ENCODE measurements at regions not wholly inside any gene's neighbourhood (a gene's known extent, or its start where the extent isn't known, plus 50 kb on each side); places are given as distances from the start of the nearest gene placed in this dataset.

DNA sequence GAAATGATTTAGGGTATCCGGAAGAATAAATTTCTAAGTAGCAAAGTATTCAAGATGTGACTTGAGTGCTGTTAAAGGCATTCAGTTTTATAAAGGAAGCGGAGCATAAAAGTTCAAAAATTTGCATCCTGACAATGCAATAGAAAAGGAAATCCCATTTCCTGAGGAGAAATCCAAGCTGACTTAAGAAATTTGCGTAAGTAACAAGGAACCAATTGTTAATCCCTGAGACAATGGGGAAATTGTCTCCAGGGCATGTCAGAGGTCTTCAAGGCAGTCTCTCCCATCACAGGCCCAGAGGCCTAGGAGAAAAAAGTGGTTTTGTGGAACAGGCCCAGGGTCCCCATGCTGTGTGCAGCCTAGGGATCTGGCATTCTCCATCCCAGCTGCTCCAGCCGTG is 416.0 kb downstream of the PRDM2 start:
- Mint-ChIP-seq H3K4me3 (no peak overlapping the region), H3K36me3 (ENCODE audit: low read depth) (peaks cover 9% of the 10 kb centered on the region), H3K4me1 (peaks cover 8% of the 10 kb centered on the region), H3K27ac (ENCODE audit: unreplicated experiment) (no peak overlapping the region), H3K27me3 (ENCODE audit: low read depth) (peaks cover 8% of the 10 kb centered on the region), H3K9me3 (peaks cover 12% of the 10 kb centered on the region)
- TF ChIP-seq, protein P1, sequence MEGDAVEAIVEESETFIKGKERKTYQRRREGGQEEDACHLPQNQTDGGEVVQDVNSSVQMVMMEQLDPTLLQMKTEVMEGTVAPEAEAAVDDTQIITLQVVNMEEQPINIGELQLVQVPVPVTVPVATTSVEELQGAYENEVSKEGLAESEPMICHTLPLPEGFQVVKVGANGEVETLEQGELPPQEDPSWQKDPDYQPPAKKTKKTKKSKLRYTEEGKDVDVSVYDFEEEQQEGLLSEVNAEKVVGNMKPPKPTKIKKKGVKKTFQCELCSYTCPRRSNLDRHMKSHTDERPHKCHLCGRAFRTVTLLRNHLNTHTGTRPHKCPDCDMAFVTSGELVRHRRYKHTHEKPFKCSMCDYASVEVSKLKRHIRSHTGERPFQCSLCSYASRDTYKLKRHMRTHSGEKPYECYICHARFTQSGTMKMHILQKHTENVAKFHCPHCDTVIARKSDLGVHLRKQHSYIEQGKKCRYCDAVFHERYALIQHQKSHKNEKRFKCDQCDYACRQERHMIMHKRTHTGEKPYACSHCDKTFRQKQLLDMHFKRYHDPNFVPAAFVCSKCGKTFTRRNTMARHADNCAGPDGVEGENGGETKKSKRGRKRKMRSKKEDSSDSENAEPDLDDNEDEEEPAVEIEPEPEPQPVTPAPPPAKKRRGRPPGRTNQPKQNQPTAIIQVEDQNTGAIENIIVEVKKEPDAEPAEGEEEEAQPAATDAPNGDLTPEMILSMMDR (conservative IDR thresholded peaks at IDR 0.05) = no peak
- no peak for DNase-seq (ENCODE audit: low read depth, low spot score)

- no peak for DNase-seq (ENCODE audit: low read depth, low spot score)
- Mint-ChIP-seq H3K27ac (ENCODE audit: unreplicated experiment) (no peak overlapping the region), H3K36me3 (ENCODE audit: low read depth) (peaks cover 9% of the 10 kb centered on the region), H3K4me1 (peaks cover 8% of the 10 kb centered on the region), H3K27me3 (ENCODE audit: low read depth) (peaks cover 20% of the 10 kb centered on the region), H3K4me3 (no peak overlapping the region), H3K9me3 (peaks cover 12% of the 10 kb centered on the region)
- TF ChIP-seq, protein P1 (conservative IDR thresholded peaks at IDR 0.05) = no peak
Observed at GRCh38 chr1:14117700-14118099, 417.7 kb downstream of the PRDM2 start.

- DNase-seq (ENCODE audit: low read depth, low spot score) = no peak
- H3K4me1 Mint-ChIP-seq = peaks cover 7% of the 10 kb centered on the region
- H3K36me3 Mint-ChIP-seq (ENCODE audit: low read depth) = peaks cover 9% of the 10 kb centered on the region
- peaks cover 26% of the 10 kb centered on the region for H3K27me3 Mint-ChIP-seq (ENCODE audit: low read depth)
- peaks cover 12% of the 10 kb centered on the region for H3K9me3 Mint-ChIP-seq
- TF ChIP-seq, protein P1 (conservative IDR thresholded peaks at IDR 0.05) = no peak
- no peak overlapping the region for H3K4me3 Mint-ChIP-seq
- no peak overlapping the region for H3K27ac Mint-ChIP-seq (ENCODE audit: unreplicated experiment)
Observed at GRCh38 chr1:14118691-14119485, 418.9 kb downstream of the PRDM2 start.

- Mint-ChIP-seq H3K27ac (ENCODE audit: unreplicated experiment) (no peak overlapping the region), H3K4me3 (no peak overlapping the region), H3K9me3 (peaks cover 7% of the 10 kb centered on the region), H3K27me3 (ENCODE audit: low read depth) (peaks cover 28% of the 10 kb centered on the region), H3K36me3 (ENCODE audit: low read depth) (peaks cover 3% of the 10 kb centered on the region), H3K4me1 (peaks cover 1% of the 10 kb centered on the region)
- TF ChIP-seq, protein P1 (conservative IDR thresholded peaks at IDR 0.05) = no peak
- no peak for DNase-seq (ENCODE audit: low read depth, low spot score)
Observed at GRCh38 chr1:14120895-14121294, 420.9 kb downstream of the PRDM2 start.

GRCh38 chr1:14128096-14128495 is 428.1 kb downstream of the PRDM2 start:
- Mint-ChIP-seq H3K27me3 (ENCODE audit: low read depth) (peaks cover 9% of the 10 kb centered on the region), H3K27ac (ENCODE audit: unreplicated experiment) (no peak overlapping the region), H3K9me3 (no peaks in the 10 kb centered on the region), H3K36me3 (ENCODE audit: low read depth) (no peaks in the 10 kb centered on the region), H3K4me3 (no peak overlapping the region), H3K4me1 (peaks cover 9% of the 10 kb centered on the region)
- DNase-seq (ENCODE audit: low read depth, low spot score) = no peak
- TF ChIP-seq, protein P1 (conservative IDR thresholded peaks at IDR 0.05) = no peak
